NB4 (cell line): ENCODE measurements at regions not wholly inside any gene's neighbourhood (a gene's known extent, or its start where the extent isn't known, plus 50 kb on each side); places are given as distances from the start of the nearest gene placed in this dataset.

Experiments
- DNase-seq: peaks from one replicate; pipeline ENCODE4 v3.0.0; 2010; ENCODE audit warnings: low read depth
- H3K4me3 ChIP-seq: one replicate; pipeline ENCODE4 v1.5.1; 2011; ENCODE audit warnings: mild to moderate bottlenecking, low read depth, low read length, moderate library complexity
- MYC ChIP-seq: IDR thresholded peaks from 2 replicates; pipeline ENCODE4 v1.6.1; 2011; ENCODE audit warnings: low read depth, low read length
- POLR2A ChIP-seq: IDR thresholded peaks from 2 replicates; pipeline ENCODE4 v1.6.1; 2011; ENCODE audit warnings: mild to moderate bottlenecking; ENCODE audit not compliant: insufficient read length; ENCODE audit errors: extremely low read depth
- TF ChIP-seq, protein P1 (sequence below): IDR thresholded peaks from one replicate; pipeline ENCODE4 v1.5.1; 2012; ENCODE audit warnings: low read depth, low read length
- TF ChIP-seq, protein P2 (sequence below): IDR thresholded peaks from 2 replicates; pipeline ENCODE4 v1.6.1; 2011; ENCODE audit warnings: low read depth, low read length

DNA sequence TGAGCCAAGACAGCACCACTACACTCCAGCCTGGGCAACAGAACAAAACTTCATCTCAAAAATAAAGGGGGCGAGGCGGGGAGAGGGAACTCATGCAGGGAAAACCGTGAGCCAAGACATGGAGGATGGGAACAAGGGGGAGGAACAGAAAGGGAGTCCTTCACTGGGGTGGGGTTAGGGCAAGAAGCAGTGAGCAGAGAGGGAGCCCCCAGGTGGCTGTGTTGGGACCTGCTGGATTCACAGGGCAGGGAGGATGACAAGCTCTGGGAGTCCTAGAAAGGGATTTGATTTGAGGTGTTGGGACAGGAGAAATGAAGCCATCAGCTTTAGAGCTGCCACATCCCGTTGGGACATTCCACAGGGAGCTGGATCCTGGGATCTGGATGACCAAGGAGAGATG is 90.6 kb upstream of the TOP1 start:
- TF ChIP-seq POLR2A (no peak), MYC (no peak)
- TF ChIP-seq, protein P1, sequence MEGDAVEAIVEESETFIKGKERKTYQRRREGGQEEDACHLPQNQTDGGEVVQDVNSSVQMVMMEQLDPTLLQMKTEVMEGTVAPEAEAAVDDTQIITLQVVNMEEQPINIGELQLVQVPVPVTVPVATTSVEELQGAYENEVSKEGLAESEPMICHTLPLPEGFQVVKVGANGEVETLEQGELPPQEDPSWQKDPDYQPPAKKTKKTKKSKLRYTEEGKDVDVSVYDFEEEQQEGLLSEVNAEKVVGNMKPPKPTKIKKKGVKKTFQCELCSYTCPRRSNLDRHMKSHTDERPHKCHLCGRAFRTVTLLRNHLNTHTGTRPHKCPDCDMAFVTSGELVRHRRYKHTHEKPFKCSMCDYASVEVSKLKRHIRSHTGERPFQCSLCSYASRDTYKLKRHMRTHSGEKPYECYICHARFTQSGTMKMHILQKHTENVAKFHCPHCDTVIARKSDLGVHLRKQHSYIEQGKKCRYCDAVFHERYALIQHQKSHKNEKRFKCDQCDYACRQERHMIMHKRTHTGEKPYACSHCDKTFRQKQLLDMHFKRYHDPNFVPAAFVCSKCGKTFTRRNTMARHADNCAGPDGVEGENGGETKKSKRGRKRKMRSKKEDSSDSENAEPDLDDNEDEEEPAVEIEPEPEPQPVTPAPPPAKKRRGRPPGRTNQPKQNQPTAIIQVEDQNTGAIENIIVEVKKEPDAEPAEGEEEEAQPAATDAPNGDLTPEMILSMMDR = peak; percentile 37
- DNase-seq = no peak
- no peak overlapping the region for H3K4me3 ChIP-seq

DNA sequence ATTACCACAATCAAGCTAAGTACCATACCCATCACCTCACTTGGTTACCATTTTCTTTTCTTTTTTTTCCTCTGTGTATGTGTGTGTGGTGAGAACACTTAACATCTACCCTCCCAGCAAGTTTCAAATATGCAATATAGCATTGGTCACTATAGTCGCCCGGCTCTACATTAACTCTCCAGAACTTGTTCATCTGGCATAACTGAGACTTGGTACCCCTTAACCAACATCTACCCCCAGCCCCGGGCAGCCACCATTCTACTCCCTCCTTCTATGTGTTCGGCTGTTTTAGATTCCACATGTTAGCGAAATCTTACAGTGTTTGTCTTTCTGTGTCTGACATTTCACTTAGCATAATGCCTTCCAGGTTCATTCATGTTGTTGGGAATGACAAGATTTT is 89.0 kb upstream of the TOP1 start:
- DNase-seq = no peak
- TF ChIP-seq MYC = no peak
- TF ChIP-seq, protein P2, sequence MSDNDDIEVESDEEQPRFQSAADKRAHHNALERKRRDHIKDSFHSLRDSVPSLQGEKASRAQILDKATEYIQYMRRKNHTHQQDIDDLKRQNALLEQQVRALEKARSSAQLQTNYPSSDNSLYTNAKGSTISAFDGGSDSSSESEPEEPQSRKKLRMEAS = no peak
- TF ChIP-seq, protein P1 = no peak
- TF ChIP-seq POLR2A = no peak
- H3K4me3 ChIP-seq = no peak overlapping the region

DNA sequence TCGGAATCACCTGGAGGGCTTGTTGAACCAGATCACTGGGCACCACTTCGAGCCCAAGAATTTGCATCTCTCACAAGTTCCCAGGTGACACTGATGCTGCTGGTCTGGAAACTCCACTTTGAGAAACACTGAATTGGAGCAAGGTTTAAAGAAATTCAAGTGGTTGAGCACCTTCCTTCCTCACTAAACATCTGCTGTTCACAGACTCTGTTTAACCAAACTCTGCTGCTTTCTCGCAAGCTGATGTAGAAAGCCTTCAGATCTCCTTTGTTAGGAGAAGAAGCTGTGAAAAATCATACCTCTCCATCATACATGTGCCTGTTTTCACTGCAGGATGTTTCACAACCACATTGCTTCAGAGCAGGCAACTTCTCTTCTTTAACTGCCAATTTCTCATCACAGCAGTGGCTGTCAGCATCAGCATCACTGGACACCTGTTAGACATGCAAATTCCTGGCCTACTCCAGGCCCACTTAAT is 87.5 kb upstream of the TOP1 start:
- TF ChIP-seq MYC (peak; percentile 52), POLR2A (no peak)
- TF ChIP-seq, protein P1 = no peak
- H3K4me3 ChIP-seq = no peak overlapping the region
- DNase-seq = peak; percentile 27

DNA sequence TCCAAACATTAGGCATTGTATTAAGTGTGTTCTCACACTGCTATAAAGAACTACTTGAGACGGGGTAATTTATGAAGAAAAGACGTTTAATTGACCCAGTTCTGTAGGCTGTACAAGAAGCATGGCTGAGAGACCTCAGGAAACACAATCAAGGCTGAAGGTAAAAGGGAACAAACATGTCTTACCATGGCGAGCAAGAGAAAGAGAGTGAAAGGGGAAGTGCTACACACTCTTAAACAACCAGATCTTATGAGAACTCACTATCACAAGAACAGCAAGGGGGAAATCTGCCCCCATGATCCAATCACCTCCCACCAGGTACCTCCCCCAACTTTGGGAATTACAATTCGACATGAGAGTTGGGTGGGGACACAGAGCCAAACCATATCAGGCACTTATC is 86.6 kb upstream of the TOP1 start:
- TF ChIP-seq MYC (no peak), POLR2A (no peak)
- TF ChIP-seq, protein P1 = no peak
- TF ChIP-seq, protein P2 = no peak
- DNase-seq = peak; percentile 32
- no peak overlapping the region for H3K4me3 ChIP-seq

DNA sequence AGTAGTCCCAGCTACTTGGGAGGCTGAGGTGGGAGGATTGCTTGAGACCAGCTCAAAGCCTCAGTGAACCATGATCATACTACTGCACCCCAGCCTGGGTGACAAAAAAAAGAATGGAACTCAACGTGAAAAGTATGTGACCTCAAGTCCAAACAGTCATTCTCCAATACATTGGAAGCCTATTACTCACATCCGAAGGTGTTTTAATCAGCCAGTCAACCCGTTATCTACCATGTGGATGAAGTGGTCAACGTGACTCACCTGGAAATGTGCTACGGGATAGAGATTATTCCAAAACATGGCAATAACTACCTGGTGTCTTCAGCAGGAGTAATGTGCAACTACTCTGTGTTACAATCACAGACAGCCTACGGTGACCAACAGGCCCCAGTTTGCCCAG is 85.8 kb upstream of the TOP1 start:
- DNase-seq = no peak
- TF ChIP-seq, protein P2 = no peak
- TF ChIP-seq, protein P1 = no peak
- TF ChIP-seq POLR2A = no peak
- no peak for TF ChIP-seq MYC
- H3K4me3 ChIP-seq = no peak overlapping the region

DNA sequence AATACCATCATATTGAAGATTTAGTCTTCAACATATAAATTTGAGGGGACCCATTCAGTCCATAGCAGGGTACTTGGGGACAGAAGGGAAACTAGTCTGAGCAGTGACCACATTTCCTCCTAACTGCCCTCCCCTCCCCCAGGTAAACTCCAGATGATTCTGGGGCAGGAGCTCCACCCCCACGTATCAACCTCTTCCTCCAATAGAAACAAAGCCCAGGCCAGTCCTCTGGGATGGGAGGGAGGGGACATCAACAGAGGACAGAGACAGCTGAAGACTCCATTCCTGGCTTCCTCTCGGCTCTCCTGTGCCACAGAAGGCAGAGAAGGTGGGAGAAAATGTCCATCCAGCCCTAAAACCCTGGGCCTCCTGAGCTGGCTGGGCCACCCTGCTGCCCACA is 85.0 kb upstream of the TOP1 start:
- DNase-seq = no peak
- no peak for TF ChIP-seq POLR2A
- TF ChIP-seq, protein P1 = no peak
- TF ChIP-seq, protein P2 = no peak
- no peak for TF ChIP-seq MYC
- no peak overlapping the region for H3K4me3 ChIP-seq
